NT2/D1 (cell line): ENCODE measurements at regions not wholly inside any gene's neighbourhood (a gene's known extent, or its start where the extent isn't known, plus 50 kb on each side); places are given as distances from the start of the nearest gene placed in this dataset.

Experiments used
- YY1 ChIP-seq: IDR thresholded peaks from 2 replicates; pipeline ENCODE4 v1.6.1; 2011; ENCODE audit not compliant: insufficient read length, insufficient read depth
- ZNF274 ChIP-seq: IDR thresholded peaks from 2 replicates; pipeline ENCODE4 v1.6.1; 2011; ENCODE audit warnings: mild to moderate bottlenecking, low read depth, low read length

- TF ChIP-seq YY1 = no peak
- TF ChIP-seq ZNF274 = no peak
These were observed 499.7 kb downstream of the MAT2B start for GRCh38 chr5:164005071-164005470.
